Esophagus squamous epithelium (tissue), 4 donors: ENCODE measurements at regions not wholly inside any gene's neighbourhood (a gene's known extent, or its start where the extent isn't known, plus 50 kb on each side); places are given as distances from the start of the nearest gene placed in this dataset.

Source experiments
- POLR2A ChIP-seq, 4 donors: fragments of 450-650 bp; IDR thresholded peaks; one replicate each; pipeline ENCODE4 v1.6.1; 2017; ENCODE audit warnings: antibody characterized with exemption in 4 of 4, mild to moderate bottlenecking in 4 of 4, moderate library complexity in 3 of 4
- TF ChIP-seq, protein P1 (sequence below), 6 experiments: fragments of 450-650 bp in 4 of 6; fragments of 200-600 bp in 2 of 6; sonication (generic) in 2 of 6; IDR thresholded peaks; one replicate each; pipeline ENCODE4 v1.5.1; 2016 to 2019; ENCODE audit warnings: antibody characterized with exemption in 6 of 6, mild to moderate bottlenecking in 4 of 6, moderate library complexity in 4 of 6

DNA sequence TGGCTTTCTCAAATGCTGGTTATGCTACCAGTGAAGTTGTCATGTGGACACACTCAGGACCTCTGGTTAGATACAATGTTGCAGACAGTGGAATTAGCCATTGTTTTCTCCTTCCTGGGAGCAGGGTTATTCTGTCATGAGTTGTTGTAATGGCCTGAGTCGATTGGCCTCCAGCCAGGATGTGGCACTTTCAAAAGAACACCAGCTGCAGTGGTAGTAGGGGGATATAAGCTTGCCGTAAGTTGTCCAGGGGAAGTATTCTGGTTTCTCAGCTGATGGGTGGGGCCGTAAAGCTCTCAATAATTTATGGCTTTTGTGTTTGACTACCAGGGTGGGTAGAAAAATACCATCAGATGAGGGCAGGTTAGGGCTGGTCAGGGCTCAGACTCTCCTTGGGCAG lies 697.5 kb upstream of the GNPDA2 start:
- TF ChIP-seq, protein P1, sequence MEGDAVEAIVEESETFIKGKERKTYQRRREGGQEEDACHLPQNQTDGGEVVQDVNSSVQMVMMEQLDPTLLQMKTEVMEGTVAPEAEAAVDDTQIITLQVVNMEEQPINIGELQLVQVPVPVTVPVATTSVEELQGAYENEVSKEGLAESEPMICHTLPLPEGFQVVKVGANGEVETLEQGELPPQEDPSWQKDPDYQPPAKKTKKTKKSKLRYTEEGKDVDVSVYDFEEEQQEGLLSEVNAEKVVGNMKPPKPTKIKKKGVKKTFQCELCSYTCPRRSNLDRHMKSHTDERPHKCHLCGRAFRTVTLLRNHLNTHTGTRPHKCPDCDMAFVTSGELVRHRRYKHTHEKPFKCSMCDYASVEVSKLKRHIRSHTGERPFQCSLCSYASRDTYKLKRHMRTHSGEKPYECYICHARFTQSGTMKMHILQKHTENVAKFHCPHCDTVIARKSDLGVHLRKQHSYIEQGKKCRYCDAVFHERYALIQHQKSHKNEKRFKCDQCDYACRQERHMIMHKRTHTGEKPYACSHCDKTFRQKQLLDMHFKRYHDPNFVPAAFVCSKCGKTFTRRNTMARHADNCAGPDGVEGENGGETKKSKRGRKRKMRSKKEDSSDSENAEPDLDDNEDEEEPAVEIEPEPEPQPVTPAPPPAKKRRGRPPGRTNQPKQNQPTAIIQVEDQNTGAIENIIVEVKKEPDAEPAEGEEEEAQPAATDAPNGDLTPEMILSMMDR (IDR thresholded peaks at IDR 0.05): no peak
- no peak for TF ChIP-seq POLR2A (IDR thresholded peaks at IDR 0.05)
